SK-N-MC (cell line): ENCODE measurements at regions not wholly inside any gene's neighbourhood (a gene's known extent, or its start where the extent isn't known, plus 50 kb on each side); places are given as distances from the start of the nearest gene placed in this dataset.

ENCODE experiments used
- FOXP2 ChIP-seq: optimal IDR thresholded peaks from 2 replicates; pipeline ENCODE3; 2011; ENCODE audit warnings: mild to moderate bottlenecking, moderate library complexity; ENCODE audit not compliant: insufficient read depth; ENCODE audit errors: extremely low read length, control extremely low read depth
- POLR2AphosphoS5 ChIP-seq: IDR thresholded peaks from 2 replicates; pipeline ENCODE4 v1.6.1; 2012; ENCODE audit warnings: mild to moderate bottlenecking, low read depth, low read length, borderline replicate concordance

- TF ChIP-seq POLR2AphosphoS5 (no peak), FOXP2 (no peak)
These were observed 88.7 kb downstream of the TMEM168 start for GRCh38 chr7:112701456-112701855.
